Left lung (tissue), 4 donors: ENCODE measurements at regions not wholly inside any gene's neighbourhood (a gene's known extent, or its start where the extent isn't known, plus 50 kb on each side); places are given as distances from the start of the nearest gene placed in this dataset.

ENCODE experiments used
- ATAC-seq: fragments of 200-7000 bp; cut with Tn5 transposase; one replicate; pipeline ENCODE4 v1.9.1; 2020; ENCODE audit warnings: moderate library complexity
- DNase-seq, 4 donors: peaks; one replicate each; pipeline ENCODE4 v3.0.0-alpha.2; 2013 to 2020
- H3K27ac ChIP-seq, 2 donors: fragments of 200-600 bp; sonication (generic) in 1 of 2; one replicate each; pipeline versions ENCODE4 v1.5.0 to v1.8.0; 2020 to 2021
- H3K27me3 ChIP-seq, 2 donors: fragments of 200-600 bp; sonication (generic) in 1 of 2; one replicate each; pipeline versions ENCODE4 v1.5.0 to v1.8.0; 2020 to 2021
- H3K36me3 ChIP-seq, 2 donors: fragments of 200-600 bp; sonication (generic) in 1 of 2; one replicate each; pipeline versions ENCODE4 v1.5.0 to v1.8.0; 2020 to 2021
- H3K4me1 ChIP-seq, 2 donors: fragments of 200-600 bp; one replicate each; pipeline ENCODE4 v1.8.0; 2021
- H3K4me3 ChIP-seq, 2 donors: fragments of 200-600 bp; sonication (generic) in 1 of 2; one replicate each; pipeline versions ENCODE4 v1.5.0 to v1.8.0; 2020 to 2021; ENCODE audit warnings: mild to moderate bottlenecking in 1 of 2
- H3K9me3 ChIP-seq, 2 donors: fragments of 200-600 bp; sonication (generic) in 1 of 2; one replicate each; pipeline versions ENCODE4 v1.5.0 to v1.8.0; 2020 to 2021
- intact Hi-C, 2 donors: fragments of 100-400 bp; cut with DNase I; formaldehyde crosslinking; loops; one replicate each; pipeline versions ENCODE4 v1.11.2 to v1.14.2; 2022
- TF ChIP-seq, protein P1 (sequence below), 2 donors: fragments of 200-600 bp; sonication (generic) in 1 of 2; IDR thresholded peaks; one replicate each; pipeline versions ENCODE4 v1.5.0 to v1.8.0; 2021; ENCODE audit warnings: antibody characterized with exemption in 2 of 2
- donor health status: DM: no; HTN: yes; CAD: no.
- donor health status: DM: no; HTN: no; CAD: no.

DNA sequence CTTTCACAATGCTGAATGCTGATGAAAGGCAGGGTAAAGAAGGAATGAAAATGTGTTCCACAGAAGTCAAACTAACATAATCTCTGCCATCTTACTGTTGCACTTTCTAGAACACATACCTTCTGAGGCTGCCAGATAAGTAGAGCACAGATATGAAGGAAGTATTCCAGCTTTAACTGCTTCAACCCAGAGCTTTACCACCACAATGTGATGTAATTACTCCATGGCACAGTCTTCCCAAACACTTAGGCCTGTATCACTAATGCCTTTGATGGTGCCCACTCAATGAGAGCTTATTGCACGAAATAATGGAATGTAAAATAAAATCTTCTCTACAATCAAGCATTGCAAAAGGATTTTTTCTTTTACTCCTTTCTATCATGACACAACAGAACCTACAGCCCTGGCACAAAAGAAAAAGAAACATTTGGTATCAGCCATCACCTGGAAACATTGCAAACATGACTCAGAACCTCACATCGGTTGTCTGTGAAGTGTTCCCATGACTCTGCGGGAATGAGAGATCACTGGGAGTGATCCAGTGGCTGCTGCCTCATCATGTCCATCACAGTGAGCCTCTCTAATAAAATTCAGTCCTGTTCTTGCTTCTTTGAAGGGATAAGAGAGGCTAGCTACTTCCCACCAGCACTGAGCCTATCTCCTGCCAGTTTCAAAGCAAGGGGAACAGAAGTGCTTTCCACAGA lies 385.8 kb downstream of the EFNA5 start:
- H3K27ac ChIP-seq: no peak overlapping the region
- no peaks in the 10 kb centered on the region for H3K27me3 ChIP-seq
- no peak overlapping the region for H3K4me3 ChIP-seq
- no peaks in the 10 kb centered on the region for H3K36me3 ChIP-seq
- no peaks in the 10 kb centered on the region for H3K4me1 ChIP-seq
- no peak for DNase-seq
- H3K9me3 ChIP-seq: no peaks in the 10 kb centered on the region
- ATAC-seq: no peak
- TF ChIP-seq, protein P1, sequence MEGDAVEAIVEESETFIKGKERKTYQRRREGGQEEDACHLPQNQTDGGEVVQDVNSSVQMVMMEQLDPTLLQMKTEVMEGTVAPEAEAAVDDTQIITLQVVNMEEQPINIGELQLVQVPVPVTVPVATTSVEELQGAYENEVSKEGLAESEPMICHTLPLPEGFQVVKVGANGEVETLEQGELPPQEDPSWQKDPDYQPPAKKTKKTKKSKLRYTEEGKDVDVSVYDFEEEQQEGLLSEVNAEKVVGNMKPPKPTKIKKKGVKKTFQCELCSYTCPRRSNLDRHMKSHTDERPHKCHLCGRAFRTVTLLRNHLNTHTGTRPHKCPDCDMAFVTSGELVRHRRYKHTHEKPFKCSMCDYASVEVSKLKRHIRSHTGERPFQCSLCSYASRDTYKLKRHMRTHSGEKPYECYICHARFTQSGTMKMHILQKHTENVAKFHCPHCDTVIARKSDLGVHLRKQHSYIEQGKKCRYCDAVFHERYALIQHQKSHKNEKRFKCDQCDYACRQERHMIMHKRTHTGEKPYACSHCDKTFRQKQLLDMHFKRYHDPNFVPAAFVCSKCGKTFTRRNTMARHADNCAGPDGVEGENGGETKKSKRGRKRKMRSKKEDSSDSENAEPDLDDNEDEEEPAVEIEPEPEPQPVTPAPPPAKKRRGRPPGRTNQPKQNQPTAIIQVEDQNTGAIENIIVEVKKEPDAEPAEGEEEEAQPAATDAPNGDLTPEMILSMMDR (IDR thresholded peaks at IDR 0.05): no peak
- intact Hi-C loops: no loop called here

DNA sequence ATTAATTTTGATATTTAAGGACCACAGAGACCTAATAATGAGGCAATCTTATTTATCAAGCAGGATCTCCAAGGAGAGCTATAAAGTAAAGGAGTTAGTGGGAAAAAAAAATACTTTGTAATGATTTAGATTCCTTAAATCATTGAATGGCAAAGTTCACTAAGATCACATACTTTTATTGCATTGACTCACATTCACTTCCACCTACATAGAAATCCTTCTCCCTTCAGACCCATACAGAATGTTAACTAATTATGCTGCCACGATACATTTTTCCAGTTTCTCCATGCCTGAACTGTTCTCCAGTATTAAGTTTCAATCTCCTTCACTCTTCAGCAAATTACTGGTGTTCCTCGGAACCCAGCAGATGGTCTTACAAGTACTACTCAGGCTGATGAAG lies 388.7 kb downstream of the EFNA5 start:
- Histone ChIP-seq H3K4me1 (no peaks in the 10 kb centered on the region), H3K36me3 (no peaks in the 10 kb centered on the region), H3K27ac (no peak overlapping the region), H3K4me3 (no peak overlapping the region), H3K9me3 (no peaks in the 10 kb centered on the region), H3K27me3 (no peaks in the 10 kb centered on the region)
- no peak for ATAC-seq
- DNase-seq: no peak
- intact Hi-C loops: no loop called here
- TF ChIP-seq, protein P1 (IDR thresholded peaks at IDR 0.05): no peak

DNA sequence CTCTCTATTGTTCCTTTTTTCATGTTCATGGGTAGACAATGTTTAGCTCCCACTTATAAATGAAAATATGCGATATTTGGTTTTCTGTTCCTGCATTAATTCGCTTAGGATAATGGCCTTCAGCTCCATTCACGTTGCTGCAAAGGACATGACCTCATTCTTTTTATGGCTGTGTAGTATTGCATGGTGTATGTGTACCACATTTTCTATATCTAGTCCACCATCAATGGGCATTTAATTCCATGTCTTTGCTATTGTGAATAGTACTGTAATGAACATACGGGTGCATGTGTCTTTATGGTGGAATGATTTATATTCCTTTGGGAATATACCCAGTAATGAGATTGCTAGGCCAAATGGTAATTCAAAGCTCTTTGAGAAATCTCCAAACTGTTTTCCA lies 392.0 kb downstream of the EFNA5 start:
- no peaks in the 10 kb centered on the region for H3K36me3 ChIP-seq
- H3K27me3 ChIP-seq: no peaks in the 10 kb centered on the region
- H3K4me1 ChIP-seq: no peaks in the 10 kb centered on the region
- no peak overlapping the region for H3K27ac ChIP-seq
- no peak for ATAC-seq
- intact Hi-C loops: no loop called here
- no peaks in the 10 kb centered on the region for H3K9me3 ChIP-seq
- DNase-seq: no peak
- no peak overlapping the region for H3K4me3 ChIP-seq
- TF ChIP-seq, protein P1 (IDR thresholded peaks at IDR 0.05): no peak

DNA sequence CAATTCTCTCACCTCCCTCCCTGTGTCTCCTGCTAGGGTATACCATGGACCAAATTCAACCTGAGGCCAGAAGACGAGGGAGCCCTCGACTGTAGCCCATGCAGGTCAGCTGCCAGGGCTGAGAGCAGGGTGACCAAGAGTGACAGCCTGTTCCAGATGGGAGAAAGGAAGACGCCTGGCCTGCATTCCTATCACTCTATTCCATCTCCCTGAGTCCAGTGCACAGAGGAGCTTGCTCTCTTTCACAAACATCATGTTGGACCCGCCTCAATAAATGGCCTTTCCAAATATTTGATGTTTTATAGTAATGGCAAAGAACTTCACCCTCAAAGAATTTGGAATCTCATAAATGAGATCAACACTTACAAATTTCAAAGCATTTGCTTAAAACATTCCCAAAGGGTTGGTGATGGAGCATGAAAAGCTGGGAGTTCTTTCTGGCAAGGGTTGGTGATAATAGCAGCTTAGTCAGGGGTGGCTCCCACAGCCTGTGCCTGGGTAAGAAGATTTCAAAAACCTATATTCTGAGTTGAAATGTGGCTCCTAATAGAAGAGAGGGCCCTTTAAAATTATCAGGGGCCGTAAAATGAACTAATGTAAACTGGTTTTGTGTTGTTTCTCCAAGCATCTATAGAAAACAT lies 393.1 kb downstream of the EFNA5 start:
- ATAC-seq (no peak), DNase-seq (peak in 1 of 4 donors; percentile 28)
- TF ChIP-seq, protein P1 (IDR thresholded peaks at IDR 0.05): no peak
- H3K36me3 ChIP-seq: no peaks in the 10 kb centered on the region
- no peaks in the 10 kb centered on the region for H3K4me1 ChIP-seq
- H3K9me3 ChIP-seq: no peaks in the 10 kb centered on the region
- no peaks in the 10 kb centered on the region for H3K27me3 ChIP-seq
- H3K4me3 ChIP-seq: no peak overlapping the region
- intact Hi-C loops: no loop called here
- no peak overlapping the region for H3K27ac ChIP-seq

DNA sequence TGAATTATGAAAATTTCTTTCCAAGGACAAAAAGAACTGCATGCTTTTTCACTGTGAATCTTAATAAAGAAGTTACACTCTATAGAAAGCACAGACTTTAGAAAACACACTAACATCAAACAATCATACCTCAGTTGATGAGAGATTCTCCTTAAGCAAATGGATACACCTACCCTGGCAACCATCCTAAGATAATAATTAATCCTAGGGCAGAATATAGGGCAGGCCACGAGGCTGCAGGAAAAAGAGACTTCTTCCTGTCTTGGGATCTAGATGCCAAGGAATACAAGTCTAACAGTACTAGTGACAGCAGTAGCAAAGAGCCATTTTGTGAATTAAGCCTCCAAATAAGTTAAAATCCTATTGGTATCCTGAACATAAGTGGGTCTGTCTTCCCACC lies 395.4 kb downstream of the EFNA5 start:
- DNase-seq: no peak
- Histone ChIP-seq H3K4me1 (no peaks in the 10 kb centered on the region), H3K27ac (no peak overlapping the region), H3K36me3 (no peaks in the 10 kb centered on the region), H3K27me3 (no peaks in the 10 kb centered on the region), H3K9me3 (no peaks in the 10 kb centered on the region), H3K4me3 (no peak overlapping the region)
- intact Hi-C loops: no loop called here
- ATAC-seq: no peak
- TF ChIP-seq, protein P1 (IDR thresholded peaks at IDR 0.05): no peak
